Mesendoderm (in vitro differentiated cells): ENCODE measurements at regions not wholly inside any gene's neighbourhood (a gene's known extent, or its start where the extent isn't known, plus 50 kb on each side); places are given as distances from the start of the nearest gene placed in this dataset.
A peak's percentile ranks its signal among the peaks of the same experiment; 100 is the strongest.

Source experiments
- DNase-seq: peaks from one replicate; pipeline ENCODE4 v3.0.0; 2013
- H2AK5ac ChIP-seq: 2 replicates; pipeline ENCODE4 v1.6.1; 2013; ENCODE audit warnings: low read length, inconsistent platforms
- H2BK120ac ChIP-seq: 2 replicates; pipeline ENCODE4 v1.6.1; 2013; ENCODE audit warnings: low read depth, mild to moderate bottlenecking, low read length, moderate library complexity, mixed read lengths
- H2BK15ac ChIP-seq: replicated peaks from 2 replicates; pipeline ENCODE4 v1.6.1; 2013; ENCODE audit warnings: low read depth, mild to moderate bottlenecking, moderate library complexity
- H2BK5ac ChIP-seq: 2 replicates; pipeline ENCODE4 v1.6.1; 2013; ENCODE audit warnings: low read length, inconsistent platforms
- H3K18ac ChIP-seq: 2 replicates; pipeline ENCODE4 v1.6.1; 2013; ENCODE audit warnings: mild to moderate bottlenecking, low read length, mixed read lengths
- H3K23ac ChIP-seq: one replicate; pipeline ENCODE4 v1.6.1; 2013; ENCODE audit warnings: low read length
- H3K27ac ChIP-seq: 2 replicates; pipeline ENCODE4 v1.5.1; 2013; ENCODE audit warnings: low read depth, mild to moderate bottlenecking, inconsistent platforms, low read length, moderate library complexity
- H3K27me3 ChIP-seq: 2 replicates; pipeline ENCODE4 v1.6.1; 2013; ENCODE audit warnings: low read length, control low read depth, mild to moderate bottlenecking, inconsistent platforms; ENCODE audit not compliant: insufficient read depth, poor library complexity
- H3K36me3 ChIP-seq: 2 replicates; pipeline ENCODE4 v1.6.1; 2013; ENCODE audit warnings: low read length, inconsistent platforms; ENCODE audit not compliant: control insufficient read depth, insufficient read depth
- H3K4ac ChIP-seq: one replicate; pipeline ENCODE4 v1.6.1; 2013; ENCODE audit warnings: low read depth, mild to moderate bottlenecking, low read length, moderate library complexity
- H3K4me1 ChIP-seq: 2 replicates; pipeline ENCODE4 v1.6.1; 2013; ENCODE audit warnings: low read depth, low read length, inconsistent platforms; ENCODE audit not compliant: control insufficient read depth
- H3K4me2 ChIP-seq: 2 replicates; pipeline ENCODE4 v1.6.1; 2013; ENCODE audit warnings: low read length
- H3K4me3 ChIP-seq: 2 replicates; pipeline ENCODE4 v1.5.1; 2013; ENCODE audit warnings: mild to moderate bottlenecking, low read length
- H3K56ac ChIP-seq: one replicate; pipeline ENCODE4 v1.6.1; 2013; ENCODE audit warnings: low read length
- H3K79me1 ChIP-seq: 2 replicates; pipeline ENCODE4 v1.6.1; 2013; ENCODE audit warnings: low read length, inconsistent platforms
- H3K79me2 ChIP-seq: 2 replicates; pipeline ENCODE4 v1.6.1; 2013; ENCODE audit warnings: mild to moderate bottlenecking, low read length; ENCODE audit not compliant: control insufficient read depth, insufficient read depth
- H3K9ac ChIP-seq: 2 replicates; pipeline ENCODE4 v1.6.1; 2013; ENCODE audit warnings: low read length, inconsistent platforms
- H4K5ac ChIP-seq: one replicate; pipeline ENCODE4 v1.6.1; 2013; ENCODE audit warnings: low read length
- H4K8ac ChIP-seq: one replicate; pipeline ENCODE4 v1.6.1; 2013; ENCODE audit warnings: low read depth, mild to moderate bottlenecking, control low read depth, low read length, moderate library complexity
- WGBS: extraction: QIAGEN DNeasy Blood & Tissue Kit; methylation state at CpG from one replicate; pipeline ENCODE4 v1.1.7; 2013; ENCODE audit warnings: low lambda C conversion rate, missing lambda C conversion rate; ENCODE audit not compliant: insufficient coverage; ENCODE audit errors: extremely low coverage; 5-methylcytosine and 5-hydroxymethylcytosine counted together

DNA sequence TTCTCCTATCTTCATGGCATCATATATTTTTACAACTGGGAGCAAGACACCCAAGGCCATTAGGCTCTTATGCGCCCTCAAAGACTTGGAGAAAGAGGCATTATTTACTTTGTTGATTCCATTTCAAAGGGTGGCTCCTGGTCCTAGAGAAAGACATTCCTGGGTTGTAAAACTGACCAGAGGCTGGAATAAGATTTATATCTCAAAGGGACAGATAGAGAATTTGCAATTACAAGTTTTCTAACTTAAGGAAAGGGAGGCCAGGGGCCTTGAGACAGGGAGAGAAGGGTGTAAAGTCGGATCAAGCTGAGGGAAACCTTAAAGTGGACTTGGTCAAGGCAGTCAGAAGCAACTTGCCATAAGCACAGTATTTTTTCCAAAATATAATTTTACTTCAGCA, 1086.0 kb downstream of the SORCS3 start:
- Histone ChIP-seq H3K18ac (peak overlapping the region; percentile 94), H3K27me3 (no peaks in the 10 kb centered on the region), H3K4me3 (no peak overlapping the region), H3K27ac (peak overlapping the region; percentile 75), H4K8ac (peak overlapping the region; percentile 56), H3K4me1 (peaks cover 5% of the 10 kb centered on the region), H4K5ac (no peak overlapping the region), H3K4me2 (no peak overlapping the region), H3K79me1 (no peaks in the 10 kb centered on the region), H3K36me3 (no peaks in the 10 kb centered on the region), H3K23ac (no peak overlapping the region), H3K56ac (no peak overlapping the region), H3K9ac (no peak overlapping the region), H2BK5ac (no peak overlapping the region), H2BK120ac (peak overlapping the region; percentile 94), H3K4ac (peak overlapping the region; percentile 16), H2AK5ac (no peak overlapping the region), H3K79me2 (no peaks in the 10 kb centered on the region), H2BK15ac (no peak overlapping the region)
- DNase-seq, result peak; percentile 73
- no CpG with 5 or more reads among the region's 2 CpGs for WGBS

GRCh38 chr10:105726149-105726548, 1085.1 kb downstream of the SORCS3 start:
- no peaks in the 10 kb centered on the region for H3K79me1 ChIP-seq
- no peak overlapping the region for H2BK5ac ChIP-seq
- H3K56ac ChIP-seq, result no peak overlapping the region
- H3K4me3 ChIP-seq, result no peak overlapping the region
- H3K79me2 ChIP-seq, result no peaks in the 10 kb centered on the region
- no peak overlapping the region for H4K8ac ChIP-seq
- H3K9ac ChIP-seq, result no peak overlapping the region
- H4K5ac ChIP-seq, result no peak overlapping the region
- peak overlapping the region; percentile 75 for H3K27ac ChIP-seq
- DNase-seq, result no peak
- H2BK15ac ChIP-seq, result no peak overlapping the region
- H3K18ac ChIP-seq, result no peak overlapping the region
- H2BK120ac ChIP-seq, result no peak overlapping the region
- no peak overlapping the region for H3K23ac ChIP-seq
- H3K4me2 ChIP-seq, result no peak overlapping the region
- WGBS, result no CpG with 5 or more reads among the region's 3 CpGs
- no peak overlapping the region for H3K4ac ChIP-seq
- no peaks in the 10 kb centered on the region for H3K27me3 ChIP-seq
- H2AK5ac ChIP-seq, result no peak overlapping the region
- no peaks in the 10 kb centered on the region for H3K36me3 ChIP-seq
- peaks cover 5% of the 10 kb centered on the region for H3K4me1 ChIP-seq

- WGBS, result no CpG with 5 or more reads among the region's 8 CpGs
- H4K5ac ChIP-seq, result no peak overlapping the region
- no peak for DNase-seq
These were observed 1083.9 kb downstream of the SORCS3 start for GRCh38 chr10:105725007-105725406.

GRCh38 chr10:105718207-105718995, 1077.3 kb downstream of the SORCS3 start:
- DNase-seq, result no peak
- Histone ChIP-seq H3K56ac (no peak overlapping the region), H3K4ac (no peak overlapping the region), H3K18ac (no peak overlapping the region), H2BK15ac (no peak overlapping the region), H4K8ac (no peak overlapping the region), H3K36me3 (no peaks in the 10 kb centered on the region), H4K5ac (no peak overlapping the region), H3K27ac (no peak overlapping the region), H3K4me3 (no peak overlapping the region), H3K79me2 (no peaks in the 10 kb centered on the region), H3K79me1 (no peaks in the 10 kb centered on the region), H2BK120ac (no peak overlapping the region), H2BK5ac (no peak overlapping the region), H3K4me2 (no peak overlapping the region), H3K27me3 (no peaks in the 10 kb centered on the region), H3K9ac (no peak overlapping the region), H3K23ac (no peak overlapping the region), H3K4me1 (no peaks in the 10 kb centered on the region), H2AK5ac (no peak overlapping the region)
- no CpG with 5 or more reads among the region's 3 CpGs for WGBS

More at GRCh38 chr10:105725007-105725406, 1083.9 kb downstream of the SORCS3 start:
- Histone ChIP-seq H3K4ac (no peak overlapping the region), H3K18ac (no peak overlapping the region), H3K27me3 (no peaks in the 10 kb centered on the region), H3K56ac (no peak overlapping the region), H3K79me1 (no peaks in the 10 kb centered on the region), H3K27ac (no peak overlapping the region), H2BK15ac (no peak overlapping the region), H3K79me2 (no peaks in the 10 kb centered on the region), H3K9ac (no peak overlapping the region), H3K4me3 (no peak overlapping the region), H3K36me3 (no peaks in the 10 kb centered on the region), H3K23ac (no peak overlapping the region), H3K4me2 (no peak overlapping the region), H2BK120ac (no peak overlapping the region), H4K8ac (no peak overlapping the region), H3K4me1 (peaks cover 5% of the 10 kb centered on the region), H2BK5ac (no peak overlapping the region), H2AK5ac (no peak overlapping the region)

- H3K18ac ChIP-seq, result no peak overlapping the region
- no peaks in the 10 kb centered on the region for H3K4me1 ChIP-seq
- H3K79me2 ChIP-seq, result no peaks in the 10 kb centered on the region
- no peak overlapping the region for H2AK5ac ChIP-seq
- no peak overlapping the region for H2BK15ac ChIP-seq
- H3K4me3 ChIP-seq, result no peak overlapping the region
- no peak overlapping the region for H3K4ac ChIP-seq
- H2BK120ac ChIP-seq, result no peak overlapping the region
- H3K9ac ChIP-seq, result no peak overlapping the region
- no peak for DNase-seq
- no peaks in the 10 kb centered on the region for H3K79me1 ChIP-seq
- H4K8ac ChIP-seq, result no peak overlapping the region
- no peak overlapping the region for H3K23ac ChIP-seq
- H2BK5ac ChIP-seq, result no peak overlapping the region
- no CpG with 5 or more reads among the region's 3 CpGs for WGBS
- no peak overlapping the region for H3K27ac ChIP-seq
- H4K5ac ChIP-seq, result no peak overlapping the region
- no peaks in the 10 kb centered on the region for H3K36me3 ChIP-seq
- no peaks in the 10 kb centered on the region for H3K27me3 ChIP-seq
- H3K4me2 ChIP-seq, result no peak overlapping the region
- no peak overlapping the region for H3K56ac ChIP-seq
These were observed 1073.6 kb downstream of the SORCS3 start for GRCh38 chr10:105714728-105715127.

DNA sequence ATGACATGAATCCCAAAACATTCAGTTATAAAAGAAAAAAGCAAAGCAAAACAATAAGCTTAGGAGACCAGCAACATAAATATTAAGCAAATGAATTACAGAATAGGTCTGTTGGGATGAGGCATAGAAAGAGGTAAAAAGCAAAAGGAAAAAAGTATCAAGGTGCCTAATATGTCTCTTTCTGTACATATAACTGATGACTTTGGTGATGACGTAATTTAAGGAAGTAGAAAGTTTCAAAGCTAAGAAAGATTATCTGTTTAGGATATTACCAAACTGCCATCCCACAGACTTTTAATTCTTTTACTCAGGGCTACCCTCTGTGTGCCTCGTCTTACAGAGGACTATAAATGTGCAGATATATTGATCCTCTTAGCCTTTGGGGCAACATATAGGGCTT, 1066.5 kb downstream of the SORCS3 start:
- Histone ChIP-seq H3K4me1 (no peaks in the 10 kb centered on the region), H3K36me3 (no peaks in the 10 kb centered on the region), H3K4me3 (no peak overlapping the region), H3K4ac (no peak overlapping the region), H3K23ac (no peak overlapping the region), H2BK5ac (no peak overlapping the region), H2AK5ac (no peak overlapping the region), H3K79me1 (no peaks in the 10 kb centered on the region), H2BK15ac (no peak overlapping the region), H3K27me3 (no peaks in the 10 kb centered on the region), H3K9ac (no peak overlapping the region), H3K27ac (no peak overlapping the region), H4K5ac (no peak overlapping the region), H3K56ac (no peak overlapping the region), H3K79me2 (no peaks in the 10 kb centered on the region), H3K4me2 (no peak overlapping the region), H4K8ac (no peak overlapping the region), H3K18ac (no peak overlapping the region), H2BK120ac (no peak overlapping the region)
- DNase-seq, result no peak
- WGBS, result no CpG with 5 or more reads among the region's 2 CpGs
